ENCODE measurements at regions not wholly inside any gene's neighbourhood (a gene's known extent, or its start where the extent isn't known, plus 50 kb on each side); places are given as distances from the start of the nearest gene placed in this dataset.

DNA sequence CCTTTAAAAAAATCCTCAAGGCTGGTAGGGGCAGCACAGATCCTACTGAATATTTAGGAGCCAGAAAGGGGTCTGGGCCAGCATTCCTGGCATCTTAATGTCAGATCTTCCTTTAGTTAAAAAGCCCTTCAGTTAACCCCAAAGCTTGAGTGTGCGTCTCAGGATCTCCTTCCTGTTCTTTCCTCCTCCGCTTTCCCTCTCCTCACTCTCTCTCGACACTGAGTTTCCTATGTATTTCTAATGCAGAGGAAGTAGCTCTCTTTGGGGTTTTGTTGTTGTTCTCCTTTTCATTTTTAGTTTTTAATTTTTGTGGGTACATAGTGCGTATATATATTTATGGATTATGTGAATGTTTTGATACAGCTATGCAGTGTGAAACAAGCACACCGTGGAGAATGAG is 109.9 kb upstream of the COPS8 start:
- H2BK15ac ChIP-seq (ENCODE audit: low read length) = no peak overlapping the region
- H4K20me1 ChIP-seq (replicated peaks in 1 of 2; ENCODE audit: control insufficient read depth in 1 of 2, insufficient read depth in 2 of 2, low read length in 2 of 2) = no peaks in the 10 kb centered on the region
- no peak overlapping the region for H3K4me3 ChIP-seq (ENCODE audit: extremely low read depth in 1 of 4, insufficient read depth in 2 of 4, low read depth in 3 of 4, low read length in 4 of 4)
- no peaks in the 10 kb centered on the region for H3K36me3 ChIP-seq (ENCODE audit: control insufficient read depth in 2 of 4, insufficient read depth in 4 of 4, low read length in 3 of 4)
- no peak overlapping the region for H4K8ac ChIP-seq (ENCODE audit: extremely low read depth, insufficient read depth, low read length)
- no peak overlapping the region for H3K27ac ChIP-seq (ENCODE audit: low read depth, low read length)
- no peak for FAIRE-seq
- H2AFZ ChIP-seq (ENCODE audit: low read length) = no peak overlapping the region
- H3K79me2 ChIP-seq (ENCODE audit: control insufficient read depth in 1 of 2, insufficient read depth in 2 of 2, low read length in 2 of 2) = no peaks in the 10 kb centered on the region
- no peak overlapping the region for H3K4ac ChIP-seq (replicated peaks; ENCODE audit: insufficient read length, low read depth, low read length)
- WGBS, 2 experiments (ENCODE audit: extremely low coverage in 1 of 2, insufficient coverage in 1 of 2, insufficient read length in 1 of 2, insufficient replicate concordance in 2 of 2, low coverage in 1 of 2, low lambda C conversion rate in 2 of 2, missing lambda C conversion rate in 1 of 2) = 74% methylated on average over 5 of the region's 5 CpGs; no CpG with 5 or more reads in 1 of the 2 experiments
- no peak overlapping the region for H2AK5ac ChIP-seq (ENCODE audit: low read depth, low read length)
- H2BK120ac ChIP-seq (replicated peaks; ENCODE audit: low read depth, low read length) = no peak overlapping the region
- no peak overlapping the region for H4K91ac ChIP-seq (replicated peaks; ENCODE audit: insufficient read length, low read length)
- no peak overlapping the region for H3K4me2 ChIP-seq (ENCODE audit: insufficient read depth in 1 of 2, low read depth in 2 of 2, low read length in 2 of 2)
- no peak overlapping the region for H3K9ac ChIP-seq (replicated peaks in 1 of 4; ENCODE audit: extremely low read depth in 1 of 4, low read depth in 3 of 4, low read length in 3 of 4)
- no peak overlapping the region for H3K56ac ChIP-seq (replicated peaks; ENCODE audit: insufficient read length, low read depth, low read length)
- CTCF ChIA-PET (ENCODE audit: partially characterized antibody) = interaction anchor here (1.2 kb wide), 1 partner anchor 20 kb away, joined by 3 read pairs; no protein-coding TSS in a partner anchor
- DNase-seq (ENCODE audit: low read depth in 1 of 2, low spot score in 2 of 2) = no peak
- H2BK5ac ChIP-seq (ENCODE audit: low read depth, low read length) = no peak overlapping the region
- no peak overlapping the region for H3K23ac ChIP-seq (ENCODE audit: insufficient read length)
- no peaks in the 10 kb centered on the region for H3K79me1 ChIP-seq (ENCODE audit: low read depth, low read length)
- no peak overlapping the region for H2BK12ac ChIP-seq (ENCODE audit: low read depth, low read length)
- no peaks in the 10 kb centered on the region; the same call in 1 of the 2 replicates for H3K23me2 ChIP-seq (ENCODE audit: low read depth, low read length)
- POLR2A ChIA-PET (ENCODE audit: partially characterized antibody) = interaction anchor here (1.2 kb wide), 1 partner anchor 110 kb away, joined by 3 read pairs; the partner anchor contains the start of gene COPS8
- no peak overlapping the region for H3K14ac ChIP-seq (ENCODE audit: insufficient read length)
- no peak overlapping the region for H2BK20ac ChIP-seq (ENCODE audit: low read length)
- no peak overlapping the region for H4K5ac ChIP-seq (ENCODE audit: insufficient read length, low read depth, low read length)
- H3K9me3 ChIP-seq (ENCODE audit: insufficient read depth in 2 of 2, low read depth in 1 of 2, low read length in 1 of 2) = no peaks in the 10 kb centered on the region
- no peaks in the 10 kb centered on the region for H3K27me3 ChIP-seq (replicated peaks in 1 of 4; ENCODE audit: control insufficient read depth in 3 of 4, extremely low read depth in 1 of 4, insufficient read depth in 3 of 4, low read length in 3 of 4)
- peaks cover 0 to 17% (median 3%) of the 10 kb centered on the region in 4 experiments; a peak in 3 of 7 replicates for H3K4me1 ChIP-seq (replicated peaks in 1 of 4; ENCODE audit: control insufficient read depth in 3 of 4, insufficient read depth in 4 of 4, low read length in 3 of 4)
- no peak overlapping the region for H3K18ac ChIP-seq (ENCODE audit: extremely low read depth, low read length)
- TF ChIP-seq ZNF274 (IDR thresholded peaks at IDR 0.05; ENCODE audit: borderline replicate concordance, extremely low read depth, low read length) (no peak), SIX5 (IDR thresholded peaks at IDR 0.05; ENCODE audit: low read depth, low read length) (no peak), MAFK (IDR thresholded peaks at IDR 0.05; ENCODE audit: low read depth, low read length) (no peak), SP1 (IDR thresholded peaks at IDR 0.05; ENCODE audit: low read depth, low read length) (no peak), CHD2 (IDR thresholded peaks at IDR 0.05; ENCODE audit: low read length) (no peak), POLR2AphosphoS5 (IDR thresholded peaks at IDR 0.05; ENCODE audit: low read depth, low read length) (no peak), NRF1 (IDR thresholded peaks at IDR 0.05; ENCODE audit: low read depth, low read length) (no peak), JUN (IDR thresholded peaks at IDR 0.05; ENCODE audit: low read depth, low read length) (no peak), CBX8 (IDR thresholded peaks at IDR 0.05; ENCODE audit: borderline replicate concordance, low read depth, low read length) (no peak), TEAD4 (IDR thresholded peaks at IDR 0.05; ENCODE audit: low read depth, low read length) (no peak), SAP30 (IDR thresholded peaks at IDR 0.05; ENCODE audit: insufficient read depth, insufficient replicate concordance, low read length) (no peak), BACH1 (IDR thresholded peaks at IDR 0.05; ENCODE audit: low read length) (no peak), EP300 (IDR thresholded peaks at IDR 0.05; ENCODE audit: borderline replicate concordance in 1 of 2, low read depth in 2 of 2, low read length in 2 of 2) (no peak), KDM4A (IDR thresholded peaks at IDR 0.05; ENCODE audit: low read depth, low read length, severe bottlenecking) (no peak)
- TF ChIP-seq, protein P1, sequence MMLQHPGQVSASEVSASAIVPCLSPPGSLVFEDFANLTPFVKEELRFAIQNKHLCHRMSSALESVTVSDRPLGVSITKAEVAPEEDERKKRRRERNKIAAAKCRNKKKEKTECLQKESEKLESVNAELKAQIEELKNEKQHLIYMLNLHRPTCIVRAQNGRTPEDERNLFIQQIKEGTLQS (IDR thresholded peaks at IDR 0.05; ENCODE audit: insufficient read depth, low read depth, low read length) = no peak

Data from H1 (cell line).